ENCODE measurements at regions not wholly inside any gene's neighbourhood (a gene's known extent, or its start where the extent isn't known, plus 50 kb on each side); places are given as distances from the start of the nearest gene placed in this dataset.

GRCh38 chr2:220894069-220894468 is 678.0 kb downstream of the EPHA4 start:
- TF ChIP-seq CTCF (IDR thresholded peaks at IDR 0.05 in 8 of 11, conservative IDR thresholded peaks at IDR 0.05 in 3 of 11): no peak
- no peak for TF ChIP-seq POLR2A (IDR thresholded peaks at IDR 0.05)
- no peak for TF ChIP-seq POLR2AphosphoS5 (IDR thresholded peaks at IDR 0.05)
